Prostate gland (tissue), 2 donors: ENCODE measurements at regions not wholly inside any gene's neighbourhood (a gene's known extent, or its start where the extent isn't known, plus 50 kb on each side); places are given as distances from the start of the nearest gene placed in this dataset.

Source experiments
- DNase-seq: peaks from one replicate; pipeline ENCODE4 v3.0.0-alpha.2; 2019; ENCODE audit warnings: low spot score
- H3K27ac ChIP-seq, 2 donors: fragments of 200-600 bp; sonication (generic); 2 replicates each; pipeline ENCODE4 v1.5.1; 2017 to 2019
- H3K27me3 ChIP-seq: fragments of 200-600 bp; sonication (generic); replicated peaks from 2 replicates; pipeline ENCODE4 v1.5.1; 2019; ENCODE audit not compliant: insufficient read depth
- H3K36me3 ChIP-seq, 2 donors: fragments of 200-600 bp; sonication (generic); 1 replicate in 1 of 2; 2 replicates in 1 of 2; pipeline versions ENCODE4 v1.5.1 to v1.8.1; 2017 to 2019
- H3K4me1 ChIP-seq: fragments of 200-600 bp; sonication (generic); replicated peaks from 2 replicates; pipeline ENCODE4 v1.5.1; 2019
- H3K4me3 ChIP-seq, 2 donors: fragments of 200-600 bp; sonication (generic); 2 replicates each; pipeline ENCODE4 v1.5.1; 2017 to 2019
- H3K9me3 ChIP-seq: fragments of 200-600 bp; sonication (generic); 2 replicates; pipeline ENCODE4 v1.5.1; 2017
- POLR2A ChIP-seq: fragments of 450-650 bp; IDR thresholded peaks from one replicate; pipeline ENCODE4 v1.6.1; 2016; ENCODE audit warnings: antibody characterized with exemption, mild to moderate bottlenecking
- POLR2AphosphoS5 ChIP-seq: sonication (generic); formaldehyde crosslinking; IDR thresholded peaks from one replicate; pipeline ENCODE4 v1.6.1; 2017; ENCODE audit warnings: antibody characterized with exemption
- WGBS: methylation state at CpG from one replicate; pipeline ENCODE4 v1.1.5; 2018; 5-methylcytosine and 5-hydroxymethylcytosine counted together
- intact Hi-C: fragments of 100-400 bp; cut with DNase I; formaldehyde crosslinking; loops from one replicate; pipeline ENCODE4 v1.14.2; 2022
- TF ChIP-seq, protein P1 (sequence below), 4 experiments: fragments of 200-600 bp in 2 of 4; fragments of 450-650 bp in 2 of 4; sonication (generic) in 2 of 4; IDR thresholded peaks; 1 replicate in 3 of 4; 2 replicates in 1 of 4; pipeline ENCODE4 v1.5.1; 2016 to 2019; ENCODE audit warnings: antibody characterized with exemption in 4 of 4, mild to moderate bottlenecking in 2 of 4, moderate library complexity in 2 of 4

DNA sequence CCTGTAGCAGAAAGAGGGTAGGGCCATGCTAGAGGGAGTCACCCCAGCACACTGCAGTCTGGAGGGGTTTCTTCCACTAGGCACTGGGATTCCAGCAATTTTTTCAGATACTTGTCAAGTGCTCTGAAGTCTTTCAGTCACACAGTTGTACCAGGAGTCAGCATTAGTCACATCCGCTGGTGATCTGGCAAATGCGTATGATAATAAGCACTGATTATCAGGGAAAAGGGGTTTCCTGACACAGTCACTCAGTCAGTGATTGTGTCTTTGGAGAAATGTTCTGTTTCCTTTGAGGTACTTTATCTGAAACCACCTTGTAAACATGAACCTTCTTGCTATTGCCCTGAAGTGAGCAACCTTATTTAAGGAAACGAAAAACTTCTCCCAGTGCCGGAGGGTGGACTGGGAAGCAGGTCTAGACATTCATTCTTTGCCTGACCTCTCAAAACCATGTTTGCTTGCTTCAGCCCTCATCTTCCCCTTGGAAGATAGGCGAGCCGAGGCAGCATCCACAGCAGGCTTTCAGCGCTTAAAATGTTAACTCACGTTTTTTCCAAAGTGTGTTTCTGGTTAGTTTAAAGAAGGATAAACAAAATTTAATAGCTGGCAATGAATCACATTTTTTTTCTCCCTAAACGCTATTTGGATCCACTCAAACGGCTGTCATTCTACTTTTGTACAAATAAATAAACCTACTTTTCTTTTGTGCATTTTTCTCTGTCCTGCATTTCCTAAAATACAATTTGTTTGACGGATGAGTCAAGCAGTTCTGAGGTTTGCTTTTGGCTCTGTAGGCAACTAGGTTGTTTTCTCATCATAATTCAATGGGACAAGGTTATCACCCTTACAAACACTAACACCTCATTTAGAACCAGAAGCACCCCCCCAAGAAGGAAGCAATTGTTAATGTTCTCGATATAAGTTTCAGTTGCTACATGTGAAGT is 77.7 kb downstream of the FOXD1 start:
- 44% methylated on average over 12 of the region's 12 CpGs for WGBS
- no peaks in the 10 kb centered on the region for H3K27me3 ChIP-seq
- H3K27ac ChIP-seq = no peak overlapping the region
- intact Hi-C loops = no loop called here
- H3K36me3 ChIP-seq = no peaks in the 10 kb centered on the region
- H3K4me3 ChIP-seq = no peak overlapping the region
- peaks cover 3% of the 10 kb centered on the region for H3K4me1 ChIP-seq
- TF ChIP-seq POLR2A = no peak
- TF ChIP-seq POLR2AphosphoS5 = no peak
- TF ChIP-seq, protein P1, sequence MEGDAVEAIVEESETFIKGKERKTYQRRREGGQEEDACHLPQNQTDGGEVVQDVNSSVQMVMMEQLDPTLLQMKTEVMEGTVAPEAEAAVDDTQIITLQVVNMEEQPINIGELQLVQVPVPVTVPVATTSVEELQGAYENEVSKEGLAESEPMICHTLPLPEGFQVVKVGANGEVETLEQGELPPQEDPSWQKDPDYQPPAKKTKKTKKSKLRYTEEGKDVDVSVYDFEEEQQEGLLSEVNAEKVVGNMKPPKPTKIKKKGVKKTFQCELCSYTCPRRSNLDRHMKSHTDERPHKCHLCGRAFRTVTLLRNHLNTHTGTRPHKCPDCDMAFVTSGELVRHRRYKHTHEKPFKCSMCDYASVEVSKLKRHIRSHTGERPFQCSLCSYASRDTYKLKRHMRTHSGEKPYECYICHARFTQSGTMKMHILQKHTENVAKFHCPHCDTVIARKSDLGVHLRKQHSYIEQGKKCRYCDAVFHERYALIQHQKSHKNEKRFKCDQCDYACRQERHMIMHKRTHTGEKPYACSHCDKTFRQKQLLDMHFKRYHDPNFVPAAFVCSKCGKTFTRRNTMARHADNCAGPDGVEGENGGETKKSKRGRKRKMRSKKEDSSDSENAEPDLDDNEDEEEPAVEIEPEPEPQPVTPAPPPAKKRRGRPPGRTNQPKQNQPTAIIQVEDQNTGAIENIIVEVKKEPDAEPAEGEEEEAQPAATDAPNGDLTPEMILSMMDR (IDR thresholded peaks at IDR 0.05) = no peak
- DNase-seq = no peak
- no peaks in the 10 kb centered on the region for H3K9me3 ChIP-seq

DNA sequence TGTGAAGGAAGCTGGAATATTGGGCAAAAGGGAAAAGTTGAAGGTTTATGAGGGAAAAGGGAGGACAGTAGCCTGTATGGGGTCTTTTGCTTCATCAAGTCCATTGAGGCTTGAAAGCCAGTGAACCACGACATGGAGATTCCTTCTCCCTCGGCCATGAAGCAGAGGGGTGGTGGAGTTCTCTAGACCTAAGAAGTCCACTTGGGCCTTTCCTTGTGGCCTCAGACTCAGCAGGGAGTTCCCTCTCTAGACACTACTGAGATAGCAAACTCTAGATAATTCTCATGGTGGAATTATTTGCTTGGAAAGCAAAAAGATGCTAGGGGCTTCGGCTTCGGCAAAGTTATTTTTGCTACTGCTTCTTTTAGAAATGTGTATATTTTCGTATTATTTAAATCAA is 78.5 kb downstream of the FOXD1 start:
- H3K27ac ChIP-seq = no peak overlapping the region
- intact Hi-C loops = no loop called here
- DNase-seq = no peak
- TF ChIP-seq, protein P1 (IDR thresholded peaks at IDR 0.05) = no peak
- TF ChIP-seq POLR2AphosphoS5 = no peak
- TF ChIP-seq POLR2A = no peak
- H3K4me1 ChIP-seq = peaks cover 3% of the 10 kb centered on the region
- H3K36me3 ChIP-seq = no peaks in the 10 kb centered on the region
- H3K9me3 ChIP-seq = no peaks in the 10 kb centered on the region
- 91% methylated on average over 5 of the region's 5 CpGs for WGBS
- no peak overlapping the region for H3K4me3 ChIP-seq
- H3K27me3 ChIP-seq = no peaks in the 10 kb centered on the region

DNA sequence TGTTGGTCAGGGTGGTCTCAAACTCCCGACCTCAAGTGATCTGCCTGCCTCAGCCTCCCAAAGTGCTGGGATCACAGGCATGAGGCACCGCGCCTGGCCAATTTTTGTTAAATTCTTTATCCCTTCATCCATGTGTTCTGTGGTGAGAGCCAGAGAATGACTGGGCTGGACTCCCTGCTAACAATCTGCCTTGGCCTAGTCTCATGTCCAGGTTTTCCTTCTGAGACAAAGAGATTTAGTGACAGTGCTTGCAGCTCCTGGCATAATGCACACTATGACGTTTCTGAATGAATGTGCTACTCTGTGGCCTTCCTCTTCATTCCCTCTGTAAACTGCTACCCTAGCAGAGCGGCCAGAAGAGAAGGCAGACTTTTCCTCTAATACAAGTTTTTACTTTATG is 79.3 kb downstream of the FOXD1 start:
- TF ChIP-seq, protein P1 (IDR thresholded peaks at IDR 0.05) = no peak
- no peak for TF ChIP-seq POLR2A
- TF ChIP-seq POLR2AphosphoS5 = no peak

DNA sequence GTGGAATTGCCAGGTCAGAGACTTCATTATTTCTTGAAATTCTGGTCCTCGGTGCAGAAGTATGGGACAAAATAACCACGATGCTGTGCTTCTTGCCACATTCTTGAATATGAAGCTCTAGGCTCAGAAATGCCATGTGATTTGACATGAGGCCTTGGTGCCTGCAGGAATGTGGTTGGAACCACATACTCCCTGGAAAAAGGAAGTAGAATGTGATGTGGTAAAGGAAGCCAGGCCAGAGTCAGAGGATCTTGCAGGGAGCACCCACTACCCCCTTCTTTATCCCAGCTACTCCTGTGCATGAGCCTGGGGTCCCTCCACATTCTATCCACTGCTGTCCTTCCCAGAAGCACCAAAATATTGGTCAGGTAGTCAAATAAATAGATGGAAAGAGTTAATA is 80.9 kb downstream of the FOXD1 start:
- intact Hi-C loops = no loop called here
- no peaks in the 10 kb centered on the region for H3K9me3 ChIP-seq
- H3K27me3 ChIP-seq = no peaks in the 10 kb centered on the region
- H3K36me3 ChIP-seq = no peaks in the 10 kb centered on the region
- no peak overlapping the region for H3K4me3 ChIP-seq
- H3K4me1 ChIP-seq = peaks cover 3% of the 10 kb centered on the region
- WGBS = 94% methylated on average over 2 of the region's 2 CpGs
- H3K27ac ChIP-seq = no peak overlapping the region
- DNase-seq = no peak
- TF ChIP-seq POLR2A = no peak
- TF ChIP-seq POLR2AphosphoS5 = no peak
- TF ChIP-seq, protein P1 (IDR thresholded peaks at IDR 0.05) = no peak

More for the DNA sequence above, 79.3 kb downstream of the FOXD1 start:
- peaks cover 3% of the 10 kb centered on the region for H3K4me1 ChIP-seq
- DNase-seq = no peak
- H3K4me3 ChIP-seq = no peak overlapping the region
- WGBS = 85% methylated on average over 5 of the region's 5 CpGs
- no peaks in the 10 kb centered on the region for H3K9me3 ChIP-seq
- no peaks in the 10 kb centered on the region for H3K36me3 ChIP-seq
- H3K27ac ChIP-seq = no peak overlapping the region
- intact Hi-C loops = no loop called here
- no peaks in the 10 kb centered on the region for H3K27me3 ChIP-seq
